Germinal center (tissue), 1 donor: ENCODE measurements at regions not wholly inside any gene's neighbourhood (a gene's known extent, or its start where the extent isn't known, plus 50 kb on each side); places are given as distances from the start of the nearest gene placed in this dataset.

Source experiments
- DNase-seq: peaks from one replicate; pipeline ENCODE4 v3.0.0; 2012; ENCODE audit warnings: mixed read lengths, low spot score

- DNase-seq = no peak
These were observed 649.1 kb upstream of the USP24 start for GRCh38 chr1:55864251-55864650.

- DNase-seq = no peak
These were observed 646.6 kb upstream of the USP24 start for GRCh38 chr1:55861676-55862340.

- DNase-seq = no peak
These were observed 645.8 kb upstream of the USP24 start for GRCh38 chr1:55860798-55861519.

GRCh38 chr1:55860326-55860725 is 645.2 kb upstream of the USP24 start:
- no peak for DNase-seq

GRCh38 chr1:55854911-55855310 is 639.7 kb upstream of the USP24 start:
- no peak for DNase-seq

GRCh38 chr1:55848906-55849305 is 633.7 kb upstream of the USP24 start:
- DNase-seq = no peak

GRCh38 chr1:55846051-55846450 is 630.9 kb upstream of the USP24 start:
- no peak for DNase-seq

GRCh38 chr1:55844322-55844721 is 629.2 kb upstream of the USP24 start:
- no peak for DNase-seq

- no peak for DNase-seq
These were observed 624.5 kb upstream of the USP24 start for GRCh38 chr1:55839626-55840025.

GRCh38 chr1:55839221-55839620 is 624.1 kb upstream of the USP24 start:
- DNase-seq = no peak

- no peak for DNase-seq
These were observed 620.9 kb upstream of the USP24 start for GRCh38 chr1:55836086-55836485.

GRCh38 chr1:55833529-55834091 is 618.4 kb upstream of the USP24 start:
- DNase-seq = no peak

- no peak for DNase-seq
These were observed 616.6 kb upstream of the USP24 start for GRCh38 chr1:55831759-55832158.

GRCh38 chr1:55828044-55828443 is 612.9 kb upstream of the USP24 start:
- DNase-seq = no peak

- no peak for DNase-seq
These were observed 612.2 kb upstream of the USP24 start for GRCh38 chr1:55827350-55827749.

GRCh38 chr1:55826381-55827080 is 611.4 kb upstream of the USP24 start:
- DNase-seq = no peak

GRCh38 chr1:55825461-55825860 is 610.3 kb upstream of the USP24 start:
- DNase-seq = no peak

GRCh38 chr1:55824251-55824640 is 609.1 kb upstream of the USP24 start:
- no peak for DNase-seq

GRCh38 chr1:55823541-55824250 is 608.5 kb upstream of the USP24 start:
- no peak for DNase-seq

GRCh38 chr1:55822891-55823290 is 607.7 kb upstream of the USP24 start:
- DNase-seq = no peak

GRCh38 chr1:55821234-55821633 is 606.1 kb upstream of the USP24 start:
- no peak for DNase-seq

GRCh38 chr1:55820501-55820900 is 605.3 kb upstream of the USP24 start:
- DNase-seq = no peak
